ENCODE measurements at regions not wholly inside any gene's neighbourhood (a gene's known extent, or its start where the extent isn't known, plus 50 kb on each side); places are given as distances from the start of the nearest gene placed in this dataset.

GRCh38 chr14:98907271-98907670, 364.7 kb downstream of the BCL11B start:
- intact Hi-C loops (cut with micrococcal nuclease; ENCODE audit: unreplicated experiment) = no loop called here
- POLR2A ChIA-PET = no interaction called here
- no peak for TF ChIP-seq ZNF615 (CRISPR knock-in tag; IDR thresholded peaks at IDR 0.05; ENCODE audit: borderline replicate concordance)
- no peak for TF ChIP-seq ZNF773 (CRISPR knock-in tag; IDR thresholded peaks at IDR 0.05; ENCODE audit: borderline replicate concordance)
- no peak for TF ChIP-seq ZNF264 (CRISPR knock-in tag; IDR thresholded peaks at IDR 0.05)
- no peak for TF ChIP-seq MIER2 (CRISPR knock-in tag; IDR thresholded peaks at IDR 0.05)
- no peak for TF ChIP-seq TSC22D2 (CRISPR knock-in tag; IDR thresholded peaks at IDR 0.05; ENCODE audit: borderline replicate concordance)
- no peak for TF ChIP-seq ZNF263 (CRISPR knock-in tag; IDR thresholded peaks at IDR 0.05)
- no peak for TF ChIP-seq AHDC1 (CRISPR knock-in tag; IDR thresholded peaks at IDR 0.05; ENCODE audit: borderline replicate concordance)
- TF ChIP-seq ZNF816 (CRISPR knock-in tag; IDR thresholded peaks at IDR 0.05; ENCODE audit: borderline replicate concordance) = no peak
- no peak for TF ChIP-seq MEIS1 (CRISPR knock-in tag; IDR thresholded peaks at IDR 0.05; ENCODE audit: borderline replicate concordance)
- TF ChIP-seq TOE1 (CRISPR knock-in tag; IDR thresholded peaks at IDR 0.05) = no peak
- TF ChIP-seq U2AF1 (optimal IDR thresholded peaks at IDR 0.05; ENCODE audit: low read depth, low read length) = no peak
- no peak for TF ChIP-seq ADNP (CRISPR knock-in tag; IDR thresholded peaks at IDR 0.05)
- no peak for TF ChIP-seq DZIP1 (CRISPR knock-in tag; IDR thresholded peaks at IDR 0.05)
- no peak for TF ChIP-seq REST (IDR thresholded peaks at IDR 0.05; ENCODE audit: borderline replicate concordance in 1 of 2, low read depth in 1 of 2, low read length in 2 of 2)

More at GRCh38 chr14:98907271-98907670, 364.7 kb downstream of the BCL11B start:
- H3K79me2 ChIP-seq (ENCODE audit: insufficient read depth, low read length) = no peaks in the 10 kb centered on the region
- CTCF ChIA-PET (ENCODE audit: low intra/inter-chr PET ratio, low total read pairs) = no interaction called here
- in situ Hi-C loops (cut with HindIII; ENCODE audit: extremely low pct_ligation_motif_present, low pct_unique_long_range_greater_than_20kb) = no loop called here
- 94% methylated on average over 3 of the region's 5 CpGs for WGBS (ENCODE audit: low lambda C conversion rate)
- no TSS peak for BruUV-seq (replicated peaks)
- no peak for FAIRE-seq
- no peak for DNase-seq (ENCODE audit: low spot score)
- no peaks in the 10 kb centered on the region for H3K9me3 ChIP-seq (ENCODE audit: low read length)
- H3K4me3 ChIP-seq (replicated peaks in 1 of 3; ENCODE audit: insufficient read depth in 1 of 3, low read depth in 2 of 3, low read length in 3 of 3) = no peak overlapping the region
- H3K27me3 ChIP-seq (ENCODE audit: control insufficient read depth in 1 of 2, insufficient read depth in 2 of 2, low read length in 2 of 2) = peaks cover 0 to 2% of the 10 kb centered on the region in 2 experiments; a peak in 2 of 5 replicates
- H3K4me1 ChIP-seq (ENCODE audit: insufficient read depth, low read length) = no peaks in the 10 kb centered on the region
- H2AFZ ChIP-seq (ENCODE audit: low read length) = no peak overlapping the region
- H3K36me3 ChIP-seq (replicated peaks in 1 of 2; ENCODE audit: control insufficient read depth in 1 of 2, insufficient read depth in 2 of 2, low read length in 2 of 2) = no peaks in the 10 kb centered on the region
- no peak overlapping the region for H3K9ac ChIP-seq (ENCODE audit: insufficient read depth, low read depth, low read length)
- ATAC-seq = no peak
- no peaks in the 10 kb centered on the region for H4K20me1 ChIP-seq (ENCODE audit: insufficient read depth, low read length)
- no peak overlapping the region for H3K4me2 ChIP-seq (ENCODE audit: low read depth, low read length)
- H3K27ac ChIP-seq (ENCODE audit: extremely low read length, insufficient read depth, low read length) = no peak overlapping the region

All from HepG2 (cell line).